T-helper 2 cell treated with Interferon-gamma antibody and Interleukin-4, amounts not matched to agents 100 ng/mL and 5 ng/mL, for 36 hours (primary cell): ENCODE measurements at regions not wholly inside any gene's neighbourhood (a gene's known extent, or its start where the extent isn't known, plus 50 kb on each side); places are given as distances from the start of the nearest gene placed in this dataset.
"Not testable (repeated sequence)": the region's sequence is repeated elsewhere in the genome, so short reads cannot be mapped to it uniquely, and the experiment has no call there.

Experiments used
- intact Hi-C: fragments of 100-400 bp; cut with micrococcal nuclease; formaldehyde crosslinking; loops from one replicate; pipeline ENCODE4 v1.15.1; 2023

GRCh38 chr10:29797616-29798015 is 162.8 kb upstream of the SVIL start:
- intact Hi-C loops: no loop called here

GRCh38 chr10:29795850-29796249 is 161.1 kb upstream of the SVIL start:
- intact Hi-C loops: no loop called here

GRCh38 chr10:29794776-29795611 is 160.2 kb upstream of the SVIL start:
- intact Hi-C loops: no loop called here

- intact Hi-C loops: no loop called here
Observed at GRCh38 chr10:29791773-29792172, 157.0 kb upstream of the SVIL start.

- intact Hi-C loops: no loop called here
Observed at GRCh38 chr10:29790207-29790606, 155.4 kb upstream of the SVIL start.

GRCh38 chr10:29788113-29788512 is 153.3 kb upstream of the SVIL start:
- intact Hi-C loops: no loop called here

GRCh38 chr10:29785701-29786100 is 150.9 kb upstream of the SVIL start:
- intact Hi-C loops: no loop called here

GRCh38 chr10:29784175-29784773 is 149.5 kb upstream of the SVIL start:
- intact Hi-C loops: no loop called here

GRCh38 chr10:29783201-29783947 is 148.6 kb upstream of the SVIL start:
- intact Hi-C loops: no loop called here

- intact Hi-C loops: no loop called here
Observed at GRCh38 chr10:29780639-29781038, 145.9 kb upstream of the SVIL start.

GRCh38 chr10:29780096-29780495 is 145.3 kb upstream of the SVIL start:
- intact Hi-C loops: no loop called here

GRCh38 chr10:29776246-29776645 is 141.5 kb upstream of the SVIL start:
- intact Hi-C loops: no loop called here

GRCh38 chr10:29774475-29774874 is 139.7 kb upstream of the SVIL start:
- intact Hi-C loops: no loop called here

GRCh38 chr10:29773675-29774091 is 138.9 kb upstream of the SVIL start:
- intact Hi-C loops: no loop called here

GRCh38 chr10:29772403-29772802 is 137.6 kb upstream of the SVIL start:
- intact Hi-C loops: no loop called here

GRCh38 chr10:29771376-29771775 is 136.6 kb upstream of the SVIL start:
- intact Hi-C loops: no loop called here

- intact Hi-C loops: not testable (repeated sequence)
Observed at GRCh38 chr10:29769277-29769676, 134.5 kb upstream of the SVIL start.

- intact Hi-C loops: no loop called here
Observed at GRCh38 chr10:29767968-29768367, 133.2 kb upstream of the SVIL start.

GRCh38 chr10:29766753-29767152 is 132.0 kb upstream of the SVIL start:
- intact Hi-C loops: no loop called here

- intact Hi-C loops: no loop called here
Observed at GRCh38 chr10:29765330-29765729, 130.6 kb upstream of the SVIL start.

- intact Hi-C loops: no loop called here
Observed at GRCh38 chr10:29763396-29763795, 128.6 kb upstream of the SVIL start.

- intact Hi-C loops: no loop called here
Observed at GRCh38 chr10:29761916-29762315, 127.1 kb upstream of the SVIL start.
